T-helper 1 cell treated with Interleukin-12 subunit alpha and Interleukin-12 subunit beta and Interleukin-4 antibody, amounts not matched to agents 30 μg/mL and 1 μg/mL, for 36 hours (primary cell): ENCODE measurements at regions not wholly inside any gene's neighbourhood (a gene's known extent, or its start where the extent isn't known, plus 50 kb on each side); places are given as distances from the start of the nearest gene placed in this dataset.

ENCODE experiments used
- H3K27ac Mint-ChIP-seq: one replicate; pipeline ENCODE4 v1.8.0; 2021; ENCODE audit warnings: mild to moderate bottlenecking, mixed read lengths
- H3K27me3 Mint-ChIP-seq: one replicate; pipeline ENCODE4 v1.8.0; 2021; ENCODE audit warnings: low read depth, mixed read lengths
- H3K36me3 Mint-ChIP-seq: one replicate; pipeline ENCODE4 v1.8.0; 2021; ENCODE audit warnings: low read depth, mixed read lengths
- H3K4me1 Mint-ChIP-seq: one replicate; pipeline ENCODE4 v1.8.0; 2021; ENCODE audit warnings: low read depth, mixed read lengths
- H3K4me3 Mint-ChIP-seq: one replicate; pipeline ENCODE4 v1.8.0; 2021; ENCODE audit warnings: mild to moderate bottlenecking, moderate library complexity, mixed read lengths
- H3K9me3 Mint-ChIP-seq: one replicate; pipeline ENCODE4 v1.8.0; 2021; ENCODE audit warnings: mixed read lengths

DNA sequence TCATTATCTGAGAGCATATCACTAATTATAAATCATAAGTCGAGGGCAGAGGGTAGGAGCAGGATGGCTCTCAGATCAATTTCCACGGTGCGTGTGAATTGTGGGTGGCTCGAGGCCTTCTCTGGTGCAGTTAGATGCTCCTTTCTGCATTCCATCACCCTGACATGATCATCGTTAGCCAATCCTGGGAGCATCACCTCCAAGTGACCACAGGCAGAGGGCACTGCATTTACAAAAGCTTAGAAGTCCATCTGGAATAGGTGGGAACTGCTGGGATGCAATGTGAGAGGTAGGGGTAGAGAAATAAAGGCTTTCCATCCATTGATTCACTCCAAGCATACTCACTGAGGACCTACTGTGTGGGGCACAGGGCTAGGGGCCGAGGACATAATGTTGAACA, 538.2 kb upstream of the TBX3 start:
- Mint-ChIP-seq H3K4me1 (no peaks in the 10 kb centered on the region), H3K36me3 (no peaks in the 10 kb centered on the region), H3K27ac (no peak overlapping the region), H3K27me3 (no peaks in the 10 kb centered on the region), H3K4me3 (no peak overlapping the region), H3K9me3 (peaks cover 11% of the 10 kb centered on the region)

DNA sequence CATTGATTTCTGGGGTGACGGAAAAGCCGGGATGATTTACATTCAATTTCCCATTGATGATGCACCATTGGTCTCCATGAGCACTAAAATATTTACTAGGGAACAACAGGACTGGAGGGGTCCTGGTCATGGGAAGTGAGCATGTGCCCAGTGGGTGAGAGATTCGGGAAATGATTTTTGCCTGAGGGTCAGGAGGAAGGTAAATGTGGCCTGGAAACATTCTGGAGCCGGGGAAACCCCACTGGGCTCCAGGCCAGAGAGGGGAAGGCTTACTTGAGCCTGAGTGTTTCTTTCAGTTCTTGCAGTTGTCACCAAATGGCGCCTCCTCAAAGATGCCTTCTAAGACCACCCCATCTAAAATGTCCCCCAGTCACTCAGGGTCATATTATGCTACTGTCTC, 532.3 kb upstream of the TBX3 start:
- Mint-ChIP-seq H3K4me3 (no peak overlapping the region), H3K27ac (no peak overlapping the region), H3K27me3 (no peaks in the 10 kb centered on the region), H3K9me3 (peaks cover 14% of the 10 kb centered on the region), H3K36me3 (no peaks in the 10 kb centered on the region), H3K4me1 (no peaks in the 10 kb centered on the region)

DNA sequence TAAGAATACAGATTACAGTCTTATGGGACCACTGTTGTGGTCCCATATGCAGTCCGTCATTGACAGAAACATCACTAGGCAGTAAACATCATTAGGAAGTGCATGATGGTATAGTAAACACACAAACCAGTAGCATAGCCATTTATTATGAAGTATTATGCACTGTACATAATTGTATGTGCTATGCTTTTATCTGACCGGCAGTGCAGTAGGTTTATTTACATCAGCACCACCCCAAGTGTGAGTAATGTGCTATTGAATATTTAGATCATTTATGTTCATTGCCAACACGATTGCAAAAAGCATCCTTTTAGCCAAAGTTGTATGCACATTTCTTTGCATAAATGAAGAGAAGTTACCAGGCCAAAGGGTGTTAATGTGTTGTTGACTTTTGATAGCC, 531.6 kb upstream of the TBX3 start:
- Mint-ChIP-seq H3K9me3 (peaks cover 14% of the 10 kb centered on the region), H3K4me3 (no peak overlapping the region), H3K4me1 (no peaks in the 10 kb centered on the region), H3K36me3 (no peaks in the 10 kb centered on the region), H3K27ac (no peak overlapping the region), H3K27me3 (no peaks in the 10 kb centered on the region)

DNA sequence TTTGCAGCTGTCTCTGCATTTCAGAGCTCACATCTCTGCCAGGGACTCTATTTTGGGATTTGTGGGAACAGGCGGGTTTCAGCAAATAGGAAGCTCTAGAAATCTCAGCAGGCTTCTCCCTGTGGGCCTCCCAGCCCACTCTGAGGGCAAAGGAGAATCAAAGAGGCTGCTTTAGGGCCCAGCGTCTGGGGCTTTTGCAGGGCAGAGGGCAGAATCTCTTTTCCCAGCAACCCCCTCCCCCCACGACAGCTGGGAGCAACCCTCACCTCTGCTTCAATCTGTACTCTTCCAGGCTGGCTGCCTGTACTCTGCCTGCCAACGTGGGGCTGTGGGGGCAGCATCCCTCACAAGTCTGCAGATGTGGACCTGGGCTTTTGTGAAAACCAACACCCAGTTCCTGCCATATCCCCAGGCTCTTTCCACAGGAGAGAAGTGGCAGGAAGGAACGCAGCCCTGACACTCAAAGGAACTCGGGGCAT, 529.6 kb upstream of the TBX3 start:
- H3K27ac Mint-ChIP-seq: no peak overlapping the region
- no peak overlapping the region for H3K4me3 Mint-ChIP-seq
- H3K36me3 Mint-ChIP-seq: no peaks in the 10 kb centered on the region

DNA sequence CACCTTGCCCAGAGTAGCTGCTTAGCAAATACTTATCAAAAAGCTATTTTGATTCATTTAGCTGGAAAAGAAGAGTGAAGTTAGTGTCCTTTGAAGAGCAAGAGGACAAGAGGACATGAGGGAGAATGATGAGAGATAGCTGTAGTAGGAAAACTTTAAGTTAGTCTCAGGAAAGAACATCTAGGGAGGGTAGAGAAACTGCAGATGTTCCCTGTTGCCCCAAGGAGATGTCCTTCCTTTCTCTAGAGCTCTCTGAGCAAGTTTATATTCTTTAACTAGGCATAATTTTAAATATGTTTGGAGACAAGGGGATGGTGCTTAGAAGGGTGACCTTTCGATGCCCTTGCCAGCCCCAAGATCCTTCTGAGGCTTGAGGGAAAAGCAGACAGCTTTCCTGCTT, 529.1 kb upstream of the TBX3 start:
- no peak overlapping the region for H3K27ac Mint-ChIP-seq
- no peak overlapping the region for H3K4me3 Mint-ChIP-seq
- no peaks in the 10 kb centered on the region for H3K4me1 Mint-ChIP-seq
- peaks cover 14% of the 10 kb centered on the region for H3K9me3 Mint-ChIP-seq
- no peaks in the 10 kb centered on the region for H3K27me3 Mint-ChIP-seq
- H3K36me3 Mint-ChIP-seq: no peaks in the 10 kb centered on the region

More for the DNA sequence above, 529.6 kb upstream of the TBX3 start:
- Mint-ChIP-seq H3K4me1 (no peaks in the 10 kb centered on the region), H3K9me3 (peaks cover 14% of the 10 kb centered on the region), H3K27me3 (no peaks in the 10 kb centered on the region)

DNA sequence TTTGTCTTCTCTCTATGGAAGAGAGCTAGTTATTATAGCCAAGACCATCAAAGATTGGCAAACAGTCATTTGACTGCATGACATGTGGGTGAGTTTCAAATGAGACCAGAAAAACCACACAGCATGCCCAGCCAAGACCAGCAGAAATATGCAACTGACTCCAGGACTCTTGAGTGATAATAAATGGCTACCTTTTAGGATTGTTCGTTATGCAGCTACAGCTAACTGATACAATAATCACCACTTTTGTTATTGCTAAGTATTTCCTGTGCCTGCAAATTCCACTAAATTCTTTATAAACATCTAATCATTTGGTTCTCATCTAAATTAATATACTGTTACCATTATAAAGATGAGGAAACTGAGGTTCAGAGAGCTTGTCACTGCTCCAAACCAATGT, 528.4 kb upstream of the TBX3 start:
- Mint-ChIP-seq H3K4me1 (no peaks in the 10 kb centered on the region), H3K36me3 (no peaks in the 10 kb centered on the region), H3K27me3 (no peaks in the 10 kb centered on the region), H3K4me3 (no peak overlapping the region), H3K9me3 (peaks cover 14% of the 10 kb centered on the region), H3K27ac (no peak overlapping the region)

DNA sequence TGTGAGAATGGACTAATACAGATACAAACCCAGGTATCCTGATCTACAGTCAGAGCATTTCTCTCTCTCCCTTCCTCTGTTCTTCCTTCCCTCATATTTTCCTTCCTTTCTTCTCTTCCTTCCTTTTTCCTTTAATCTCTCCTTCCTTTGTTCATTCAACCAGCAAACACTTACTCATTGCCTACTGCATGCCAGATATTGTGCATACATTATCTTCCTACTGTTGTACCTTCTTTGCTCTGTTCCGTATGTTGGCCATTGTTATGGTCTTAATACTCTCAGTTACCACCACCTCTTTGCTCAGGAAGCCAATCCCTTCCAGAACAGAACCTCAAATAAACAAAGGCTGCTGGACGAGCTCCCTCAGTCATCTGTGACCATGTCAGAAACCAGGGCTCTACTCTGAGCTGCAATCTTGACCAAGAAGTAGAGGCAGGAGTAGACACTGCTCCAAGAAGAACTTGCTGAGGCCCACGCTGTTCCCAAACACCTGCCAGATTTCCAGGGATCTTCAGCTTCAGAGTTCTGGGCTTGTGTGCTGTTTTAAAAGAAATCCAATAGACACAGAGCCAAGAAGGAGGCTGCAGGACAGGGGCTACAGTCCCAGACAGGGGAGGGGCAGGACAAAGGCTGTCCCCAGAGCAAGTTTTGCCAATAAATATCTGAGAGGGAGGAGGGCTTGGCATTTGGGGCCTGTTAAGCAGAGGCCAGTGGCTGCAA, 526.7 kb upstream of the TBX3 start:
- no peak overlapping the region for H3K27ac Mint-ChIP-seq
- peaks cover 14% of the 10 kb centered on the region for H3K9me3 Mint-ChIP-seq
- no peaks in the 10 kb centered on the region for H3K4me1 Mint-ChIP-seq
- no peak overlapping the region for H3K4me3 Mint-ChIP-seq
- no peaks in the 10 kb centered on the region for H3K36me3 Mint-ChIP-seq
- H3K27me3 Mint-ChIP-seq: no peaks in the 10 kb centered on the region

DNA sequence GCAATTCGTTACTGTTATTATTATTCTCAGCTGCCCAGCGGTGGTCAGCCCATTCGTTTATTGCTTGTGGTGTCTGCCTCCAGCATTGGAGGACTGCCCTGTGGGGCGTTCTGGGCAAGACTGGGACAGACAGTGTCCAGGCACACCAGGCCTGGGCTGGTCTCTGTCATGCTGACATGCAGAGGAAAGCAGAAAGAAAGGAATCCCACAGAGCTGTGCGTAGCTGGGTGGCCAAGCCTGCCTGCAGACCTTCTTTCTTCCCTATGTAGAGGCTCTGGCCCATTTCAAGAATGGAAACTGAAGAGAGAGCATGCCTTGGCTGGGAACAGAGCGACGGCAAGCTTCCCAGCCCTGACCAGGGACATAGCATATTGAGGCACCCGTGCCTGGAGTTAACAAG, 525.3 kb upstream of the TBX3 start:
- Mint-ChIP-seq H3K4me1 (no peaks in the 10 kb centered on the region), H3K9me3 (peaks cover 14% of the 10 kb centered on the region), H3K27ac (no peak overlapping the region), H3K4me3 (no peak overlapping the region), H3K27me3 (no peaks in the 10 kb centered on the region), H3K36me3 (no peaks in the 10 kb centered on the region)

DNA sequence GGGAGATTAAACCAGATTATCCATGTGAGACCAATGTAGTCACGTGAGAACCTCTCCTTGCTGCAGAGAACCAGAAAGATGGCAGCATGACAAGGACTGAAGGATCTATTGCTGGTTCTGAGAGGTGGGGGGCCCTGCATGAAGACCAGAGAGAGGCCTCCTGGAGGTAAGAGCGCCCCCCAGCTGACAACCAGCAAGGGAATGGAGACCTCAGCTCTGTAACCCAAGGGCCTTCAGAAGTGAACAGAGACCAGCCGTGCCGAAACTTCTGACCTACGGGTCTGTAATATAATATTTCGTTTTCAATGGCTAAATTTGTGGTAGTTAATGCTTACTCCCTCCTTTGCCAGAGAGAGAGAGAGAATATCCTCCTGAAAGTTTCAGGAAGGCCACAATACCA, 524.1 kb upstream of the TBX3 start:
- no peaks in the 10 kb centered on the region for H3K27me3 Mint-ChIP-seq
- H3K9me3 Mint-ChIP-seq: peaks cover 13% of the 10 kb centered on the region
- H3K4me1 Mint-ChIP-seq: no peaks in the 10 kb centered on the region
- no peak overlapping the region for H3K4me3 Mint-ChIP-seq
- H3K27ac Mint-ChIP-seq: no peak overlapping the region
- H3K36me3 Mint-ChIP-seq: no peaks in the 10 kb centered on the region

DNA sequence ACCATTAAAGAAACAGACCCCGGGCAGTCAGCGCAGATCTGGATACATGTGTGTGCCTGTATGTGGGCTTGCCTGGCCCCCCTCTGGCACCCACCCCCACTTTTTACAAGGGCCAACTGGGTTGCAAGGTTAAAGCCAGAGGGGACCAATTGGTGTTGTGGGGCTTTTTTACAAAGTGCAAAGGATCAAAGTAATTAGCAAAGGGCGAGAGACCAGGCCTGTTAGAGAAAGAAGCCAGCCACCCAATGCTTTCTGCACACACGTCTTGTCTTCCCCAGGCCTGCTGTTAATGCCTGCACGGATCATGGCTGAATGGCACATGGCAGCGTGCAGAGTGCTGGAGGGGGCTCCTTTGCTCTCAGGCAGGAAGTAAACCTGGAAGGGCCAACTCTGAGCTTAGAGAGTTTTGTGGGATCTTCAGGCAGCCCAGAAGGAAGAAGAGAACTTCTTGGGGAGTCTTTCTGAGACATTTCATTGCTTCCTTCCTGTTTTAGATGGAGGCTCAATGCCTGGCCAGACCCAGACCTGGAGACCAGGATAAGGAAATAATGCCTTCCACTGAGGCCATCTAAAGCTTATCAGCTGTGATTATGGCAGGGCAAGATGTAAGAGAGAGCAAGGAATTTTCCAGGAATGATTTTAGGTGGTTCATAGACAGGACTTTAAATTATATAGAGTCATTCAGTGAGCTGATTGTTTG, 523.4 kb upstream of the TBX3 start:
- Mint-ChIP-seq H3K9me3 (peaks cover 9% of the 10 kb centered on the region), H3K27ac (no peak overlapping the region), H3K4me3 (no peak overlapping the region), H3K27me3 (no peaks in the 10 kb centered on the region), H3K36me3 (no peaks in the 10 kb centered on the region), H3K4me1 (no peaks in the 10 kb centered on the region)

DNA sequence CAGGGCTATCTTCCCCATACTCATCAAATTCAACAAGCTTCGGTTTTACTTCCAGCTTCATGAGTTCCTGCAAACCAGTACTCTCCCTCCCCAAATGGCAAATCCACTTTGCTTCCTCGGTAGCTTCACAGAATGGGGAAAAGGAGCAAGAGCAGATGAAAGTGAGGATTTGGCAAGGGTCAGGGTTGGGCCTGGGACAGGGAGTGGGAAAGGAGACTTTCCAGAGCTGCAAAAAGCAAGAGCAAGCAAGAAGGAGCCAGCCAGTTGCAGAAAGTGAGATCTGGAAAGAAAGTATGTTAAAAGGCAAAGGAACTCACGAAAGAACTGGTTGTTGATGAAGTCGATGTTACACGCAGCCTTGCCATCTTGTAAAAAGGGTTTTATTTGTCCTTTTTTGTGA, 522.8 kb upstream of the TBX3 start:
- Mint-ChIP-seq H3K4me3 (no peak overlapping the region), H3K9me3 (peaks cover 5% of the 10 kb centered on the region), H3K27ac (no peak overlapping the region), H3K27me3 (no peaks in the 10 kb centered on the region), H3K4me1 (no peaks in the 10 kb centered on the region), H3K36me3 (no peaks in the 10 kb centered on the region)

DNA sequence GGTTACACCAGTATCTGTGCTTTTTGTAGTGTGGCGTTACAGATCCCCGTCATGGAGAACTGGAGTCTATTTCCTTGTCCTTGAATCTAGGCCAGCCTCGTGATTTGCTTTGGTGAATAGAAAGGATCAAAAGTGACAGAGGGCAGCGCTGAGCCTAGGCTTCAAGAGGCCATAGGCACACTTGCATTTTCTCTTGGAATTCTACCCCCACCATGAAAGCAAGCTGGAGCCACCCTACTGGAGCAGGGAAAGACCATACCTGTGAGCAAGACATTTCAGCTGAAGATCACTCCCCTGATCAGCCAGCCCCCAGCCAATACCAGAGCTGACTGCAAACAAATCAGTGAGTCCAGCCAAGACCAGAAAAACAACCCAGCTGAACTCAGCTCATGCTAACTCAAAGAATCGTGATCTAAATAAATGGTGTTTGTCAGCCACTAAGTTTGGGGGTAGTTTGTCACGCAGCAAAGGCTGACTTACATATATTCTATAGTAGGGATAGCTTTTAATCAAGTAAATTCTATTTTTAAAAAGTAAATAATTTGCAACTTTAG, 521.9 kb upstream of the TBX3 start:
- Mint-ChIP-seq H3K4me3 (no peak overlapping the region), H3K4me1 (no peaks in the 10 kb centered on the region), H3K36me3 (no peaks in the 10 kb centered on the region), H3K9me3 (peaks cover 4% of the 10 kb centered on the region), H3K27me3 (no peaks in the 10 kb centered on the region), H3K27ac (no peak overlapping the region)

DNA sequence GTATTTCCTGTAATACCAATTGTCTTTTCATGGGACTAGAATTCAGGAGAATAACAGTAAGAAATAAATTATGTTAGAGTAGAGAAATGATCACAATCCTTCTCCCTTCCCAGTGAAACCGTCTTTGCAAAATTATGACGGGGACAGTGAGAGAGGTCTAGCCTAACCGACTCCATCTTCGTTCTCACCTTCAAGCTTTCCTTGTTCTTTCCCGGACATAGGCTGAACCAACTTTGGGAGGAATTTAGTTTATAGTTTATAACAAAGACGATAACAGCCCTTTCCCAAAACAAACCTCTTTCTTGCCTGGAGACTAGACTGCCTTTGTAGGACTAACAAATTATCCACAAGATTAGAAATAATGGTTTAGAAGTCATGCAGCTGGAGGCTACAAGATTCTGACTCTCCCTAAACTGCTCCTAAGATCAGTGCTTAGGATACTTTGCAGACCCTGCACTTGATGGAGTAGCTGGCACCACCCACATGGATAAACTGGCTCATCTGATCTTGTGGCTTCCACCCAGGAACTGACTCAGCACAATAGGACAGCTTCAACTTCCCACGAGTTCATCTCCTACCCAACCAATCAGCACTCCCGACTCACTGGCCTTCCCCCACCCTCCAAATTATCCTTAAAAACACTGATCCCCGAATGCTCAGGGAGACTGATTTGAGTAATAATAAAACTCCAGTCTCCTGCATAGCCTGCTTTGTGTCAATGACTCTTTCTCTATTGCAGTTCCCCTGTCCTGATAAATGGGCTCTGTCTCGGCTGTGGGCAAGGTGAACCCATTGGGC, 521.2 kb upstream of the TBX3 start:
- Mint-ChIP-seq H3K9me3 (peaks cover 4% of the 10 kb centered on the region), H3K27ac (no peak overlapping the region), H3K4me3 (no peak overlapping the region), H3K4me1 (no peaks in the 10 kb centered on the region), H3K27me3 (no peaks in the 10 kb centered on the region), H3K36me3 (no peaks in the 10 kb centered on the region)

DNA sequence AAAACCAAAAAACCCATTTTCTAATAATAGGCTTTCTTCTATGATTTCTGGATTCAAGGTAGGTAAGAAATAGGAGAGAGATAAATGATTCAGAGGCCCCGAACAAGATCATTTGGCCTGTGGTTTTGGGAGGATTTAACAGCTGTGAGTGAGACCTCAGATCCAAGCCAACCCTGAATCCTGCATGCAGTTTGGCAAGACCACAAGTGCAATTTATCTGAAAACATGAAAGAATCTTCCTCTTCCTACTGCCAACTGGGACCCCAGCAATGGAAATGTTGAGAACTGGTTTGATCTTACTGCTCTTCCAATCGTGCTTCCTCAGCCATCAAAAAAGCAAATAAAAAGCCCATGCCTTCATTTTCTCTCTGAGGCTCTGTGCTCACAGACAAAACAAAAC, 519.7 kb upstream of the TBX3 start:
- no peaks in the 10 kb centered on the region for H3K4me1 Mint-ChIP-seq
- peaks cover 8% of the 10 kb centered on the region for H3K9me3 Mint-ChIP-seq
- H3K4me3 Mint-ChIP-seq: no peak overlapping the region
- H3K36me3 Mint-ChIP-seq: no peaks in the 10 kb centered on the region
- no peaks in the 10 kb centered on the region for H3K27me3 Mint-ChIP-seq
- H3K27ac Mint-ChIP-seq: no peak overlapping the region
